Activated gamma-delta T cell (primary cell): ENCODE measurements at regions not wholly inside any gene's neighbourhood (a gene's known extent, or its start where the extent isn't known, plus 50 kb on each side); places are given as distances from the start of the nearest gene placed in this dataset.

Source experiments
- DNase-seq: peaks from one replicate; lab custom pipeline; 2025; lab: John Stamatoyannopoulos, UW

DNA sequence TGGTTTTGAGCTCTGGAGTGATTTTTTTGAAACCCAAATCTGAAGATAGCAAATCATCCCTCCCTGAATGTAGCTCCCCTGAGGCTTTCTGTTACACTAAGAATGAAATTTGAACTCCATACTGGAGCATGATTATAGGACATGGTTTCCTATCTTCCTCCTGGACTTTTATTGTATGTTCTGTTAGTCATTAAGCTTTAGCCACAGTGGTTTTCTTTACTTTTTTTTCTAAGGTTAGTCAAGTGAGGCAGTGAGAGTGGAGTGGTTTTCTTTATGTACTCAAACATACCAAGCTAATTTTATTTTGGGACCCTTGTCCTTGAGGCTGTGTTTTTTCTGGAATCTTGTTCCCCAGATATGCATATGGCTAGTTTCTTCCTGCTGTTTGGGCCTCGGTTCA, 55.2 kb upstream of the FRMD4B start:
- no peak for DNase-seq

DNA sequence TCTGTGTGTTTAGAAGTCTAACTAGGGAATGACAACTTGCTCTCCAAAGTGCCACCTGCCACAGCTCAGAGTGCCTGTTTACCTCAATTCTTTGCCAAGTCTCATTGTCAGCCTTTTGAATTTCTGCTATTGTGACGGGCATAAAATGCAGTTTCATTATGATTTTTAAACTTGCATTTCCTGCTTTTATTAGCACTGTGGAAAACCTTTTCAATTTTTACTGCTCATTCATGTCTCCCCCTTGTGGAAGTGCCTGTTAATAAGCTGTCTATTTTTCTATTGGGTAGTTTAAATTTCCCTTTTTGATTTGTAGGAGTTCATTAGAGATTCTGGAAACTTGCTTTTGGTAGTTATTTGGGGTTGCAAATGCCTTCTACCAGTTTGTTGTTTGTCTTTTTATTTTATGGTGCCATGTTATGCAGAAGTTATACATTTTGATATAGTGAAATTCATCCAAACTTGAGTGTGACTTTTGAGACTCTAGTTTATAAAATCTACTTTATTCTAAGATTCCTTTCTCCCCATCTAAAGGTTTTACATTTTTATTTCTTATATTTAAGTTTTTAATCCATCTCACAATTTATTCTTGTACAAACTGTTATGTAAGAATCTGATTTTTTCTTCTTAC, 53.9 kb upstream of the FRMD4B start:
- no peak for DNase-seq

DNA sequence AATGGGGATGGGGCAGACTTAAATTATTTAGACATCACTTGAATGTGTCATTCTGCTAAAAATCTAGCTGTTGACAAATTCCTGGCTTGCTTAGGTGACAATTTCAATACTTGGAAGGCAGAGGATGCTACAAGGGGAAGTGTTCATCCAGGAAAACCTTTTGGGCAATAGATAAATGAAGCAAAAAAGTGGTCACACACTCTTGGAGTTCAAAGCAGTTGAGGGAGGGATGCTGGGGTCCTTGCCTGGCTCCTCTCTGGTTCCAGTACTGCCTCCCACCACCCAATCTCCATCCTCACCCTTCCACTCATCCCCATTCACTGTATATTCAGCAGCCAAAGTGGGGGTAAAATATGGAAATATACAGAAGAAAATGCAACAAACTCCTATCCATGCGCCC, 52.6 kb upstream of the FRMD4B start:
- DNase-seq: no peak

DNA sequence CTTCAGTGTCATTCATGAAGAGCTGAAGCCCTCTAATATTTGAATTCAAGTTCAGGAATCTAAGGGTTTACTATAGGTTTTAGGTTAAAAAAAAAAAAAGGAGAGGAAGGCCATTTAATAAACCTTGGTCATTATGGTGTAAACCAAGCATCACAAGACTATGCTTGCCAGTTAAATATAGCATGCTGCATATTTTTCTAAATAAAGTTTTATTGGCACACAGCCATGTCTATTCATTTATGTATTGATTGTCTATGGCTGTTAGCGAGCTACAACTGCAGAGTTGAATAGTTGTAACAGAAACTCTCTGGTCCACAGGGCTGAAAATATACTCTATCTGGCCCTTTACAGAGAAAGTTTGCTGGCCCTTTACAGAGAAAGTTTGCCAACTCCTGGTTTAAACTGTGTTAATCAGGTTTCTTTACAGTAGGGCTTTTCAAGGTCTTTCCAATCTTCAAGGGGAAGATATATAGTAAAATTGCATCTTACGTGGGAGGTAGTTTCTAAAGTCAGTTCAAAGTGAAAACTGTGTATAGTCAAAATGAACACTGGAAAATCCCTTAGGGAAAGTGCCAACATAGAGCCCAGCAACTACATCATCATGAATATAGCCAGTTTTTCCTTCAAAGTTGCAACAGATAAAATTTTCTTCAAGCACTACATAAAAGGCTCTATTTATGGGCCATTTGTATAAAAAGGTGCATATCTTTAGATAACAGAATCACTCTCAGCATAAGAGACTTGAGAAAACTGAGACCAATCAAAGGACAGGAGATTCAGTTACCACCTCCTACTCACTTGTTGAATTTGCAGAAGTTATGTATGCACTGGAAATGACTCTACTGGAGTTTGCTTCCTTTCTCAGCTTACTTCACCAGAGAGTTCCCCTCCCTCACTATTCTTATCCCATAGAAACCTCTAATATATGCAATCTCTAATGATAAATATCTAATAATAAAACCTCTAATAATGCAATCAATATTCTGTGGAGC, 49.7 kb upstream of the FRMD4B start:
- DNase-seq: no peak
